ENCODE measurements at regions not wholly inside any gene's neighbourhood (a gene's known extent, or its start where the extent isn't known, plus 50 kb on each side); places are given as distances from the start of the nearest gene placed in this dataset.
"Not testable (repeated sequence)": the region's sequence is repeated elsewhere in the genome, so short reads cannot be mapped to it uniquely, and the experiment has no call there.

DNA sequence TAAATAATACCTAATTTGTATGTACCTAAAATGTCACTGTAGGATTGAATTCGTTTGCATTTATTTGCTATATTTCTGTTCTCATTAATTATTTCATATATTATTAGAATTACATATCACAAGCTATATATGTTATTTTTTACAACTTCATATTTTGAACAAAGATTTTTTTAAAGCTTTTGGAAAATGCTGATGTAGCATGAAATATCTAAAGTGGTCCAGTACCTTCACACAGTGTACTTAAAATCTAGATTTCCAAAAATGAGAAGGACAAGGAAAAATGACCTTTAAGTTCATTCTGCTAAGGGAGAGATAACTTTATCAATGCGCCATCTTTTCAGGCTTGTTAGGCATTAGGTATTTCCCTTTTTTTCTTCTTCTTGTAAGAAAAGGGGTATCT, 71.8 kb downstream of the LARP7 start:
- DNase-seq (ENCODE audit: low read depth): no peak

DNA sequence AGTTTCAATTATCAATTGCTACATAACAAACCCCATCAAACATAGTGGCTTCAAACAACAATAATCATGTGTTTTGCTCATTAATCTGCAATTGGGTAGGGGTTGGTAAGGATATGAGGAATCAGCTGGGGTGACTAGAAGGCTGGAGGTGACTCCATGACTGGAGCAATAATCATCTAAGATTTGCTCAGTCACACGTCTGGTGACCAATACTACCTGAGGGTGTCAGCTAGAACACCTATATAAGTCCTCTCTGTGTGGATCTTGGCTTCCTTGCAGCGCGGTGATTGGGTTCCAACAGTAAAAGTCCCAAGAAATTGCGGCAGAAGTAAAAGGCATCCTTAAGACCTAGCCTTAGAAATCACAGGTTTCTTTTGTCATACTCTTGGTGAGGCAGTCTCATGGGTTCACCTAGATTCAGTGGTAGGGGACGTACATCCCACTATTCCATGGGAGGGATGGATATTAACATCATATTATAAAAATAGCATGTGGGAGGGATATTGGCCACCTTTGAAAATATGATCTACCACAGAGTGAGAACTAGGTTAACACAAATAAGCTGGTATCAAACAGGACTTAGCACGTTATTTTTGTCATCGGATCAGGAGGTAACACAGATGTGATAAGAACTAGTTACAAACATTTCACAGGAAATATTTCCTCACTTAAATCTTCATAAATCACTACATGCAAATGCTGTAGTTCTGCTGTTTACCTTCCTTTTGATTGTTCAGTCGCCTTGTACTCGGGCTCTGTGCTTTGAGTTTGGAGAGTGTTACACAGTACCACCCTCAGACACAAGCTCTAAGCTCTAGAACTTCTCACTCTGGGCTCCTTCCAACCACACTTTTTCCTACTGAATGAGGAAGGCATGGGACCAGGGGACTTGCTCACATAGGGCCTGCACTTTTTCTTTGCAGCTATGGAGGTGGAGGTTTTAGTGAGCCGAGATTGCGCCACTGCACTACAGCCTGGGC, 78.3 kb downstream of the LARP7 start:
- DNase-seq (ENCODE audit: low read depth): no peak

DNA sequence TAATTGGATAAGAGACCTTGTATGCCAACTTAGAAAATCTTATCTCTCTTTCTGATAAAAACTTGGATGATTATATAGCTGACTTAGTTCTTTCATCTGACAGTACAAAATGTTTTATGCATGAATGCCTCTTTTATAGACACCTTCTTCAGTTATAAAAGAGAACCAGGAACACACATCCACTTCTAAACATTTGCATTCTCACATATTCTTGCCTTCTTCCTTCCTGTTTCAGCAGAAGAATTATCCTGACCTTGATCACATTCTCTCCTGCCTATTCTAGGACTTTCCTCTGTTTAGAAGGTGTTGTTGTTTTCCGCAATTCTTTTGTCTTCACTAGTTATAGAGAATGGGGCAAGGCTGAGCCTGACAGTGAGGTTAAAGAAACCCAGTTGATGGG, 80.9 kb downstream of the LARP7 start:
- DNase-seq (ENCODE audit: low read depth): no peak

DNA sequence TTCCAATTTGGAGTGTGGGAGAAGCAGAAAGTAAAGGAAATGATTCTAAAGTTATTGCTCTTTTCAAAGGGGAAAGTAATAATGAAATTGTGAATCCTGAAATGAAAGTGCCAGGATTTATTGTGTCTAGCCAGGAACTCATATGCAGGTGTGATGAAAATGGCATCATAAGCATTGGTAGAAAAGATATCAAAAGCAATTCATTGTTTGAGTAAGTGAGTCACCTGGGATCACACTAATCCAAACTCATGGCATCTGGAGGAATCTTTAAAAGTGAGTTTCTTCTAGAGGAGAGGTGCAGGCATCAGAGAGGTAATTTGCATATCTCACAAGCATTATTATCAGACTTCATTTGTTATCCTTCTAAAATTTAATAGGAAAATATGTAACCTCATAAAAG, 84.7 kb downstream of the LARP7 start:
- no peak for DNase-seq (ENCODE audit: low read depth)

DNA sequence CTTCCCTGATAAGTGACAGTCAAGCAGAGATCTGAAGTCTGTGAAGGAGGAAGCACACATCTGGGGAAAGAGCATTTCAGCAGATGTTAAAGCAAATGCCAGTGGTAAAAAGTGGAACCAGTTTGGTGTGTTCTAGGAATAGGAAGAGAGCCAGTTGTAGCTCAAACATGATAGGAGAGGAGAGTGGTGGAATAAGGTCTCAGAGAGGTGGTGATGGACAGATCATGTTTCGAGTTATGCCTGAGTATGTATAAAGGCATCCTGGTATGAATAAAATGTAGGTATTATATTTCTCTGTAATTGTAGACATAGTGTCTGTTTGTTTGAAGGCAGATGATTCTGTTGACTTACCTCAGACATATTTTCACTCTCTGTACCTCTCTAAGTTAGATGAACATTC, 89.1 kb downstream of the LARP7 start:
- DNase-seq (ENCODE audit: low read depth): no peak

DNA sequence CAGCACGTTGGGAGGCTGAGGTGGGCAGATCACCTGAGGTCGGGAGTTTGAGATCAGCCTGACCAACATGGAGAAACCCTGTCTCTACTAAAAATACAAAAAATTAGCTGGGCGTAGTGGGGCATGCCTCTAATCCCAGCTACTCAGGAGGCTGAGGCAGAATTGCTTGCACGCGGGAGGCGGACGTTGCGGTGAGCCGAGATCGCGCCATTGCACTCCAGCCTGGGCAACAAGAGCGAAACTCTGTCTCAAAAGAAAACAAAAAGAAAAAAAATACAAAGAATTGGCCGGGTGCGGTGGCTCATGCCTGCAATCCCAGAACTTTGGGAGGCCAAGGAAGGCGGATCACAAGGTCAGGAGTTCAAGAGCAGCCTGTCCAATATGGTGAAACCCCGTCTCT, 90.8 kb downstream of the LARP7 start:
- not testable (repeated sequence) for DNase-seq (ENCODE audit: low read depth)

DNA sequence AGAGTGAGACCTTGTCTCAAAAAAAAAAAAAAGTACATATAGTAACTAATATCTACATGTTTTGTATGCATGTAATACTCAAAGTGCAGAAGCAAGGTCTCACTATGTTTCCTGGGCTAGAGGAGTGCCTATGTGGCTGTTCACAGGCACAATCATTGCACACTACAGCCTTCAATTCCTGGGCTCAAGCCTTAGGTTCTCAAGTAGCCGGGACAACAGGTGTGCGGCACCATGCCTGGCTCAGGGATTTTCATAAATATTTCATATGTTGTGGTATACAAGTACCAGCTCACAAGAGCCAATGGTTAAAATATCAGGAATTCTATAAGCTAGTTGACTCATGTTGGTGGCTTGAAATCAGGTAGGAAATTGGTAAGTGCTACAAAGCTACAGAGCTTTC, 94.8 kb downstream of the LARP7 start:
- DNase-seq (ENCODE audit: low read depth): no peak

DNA sequence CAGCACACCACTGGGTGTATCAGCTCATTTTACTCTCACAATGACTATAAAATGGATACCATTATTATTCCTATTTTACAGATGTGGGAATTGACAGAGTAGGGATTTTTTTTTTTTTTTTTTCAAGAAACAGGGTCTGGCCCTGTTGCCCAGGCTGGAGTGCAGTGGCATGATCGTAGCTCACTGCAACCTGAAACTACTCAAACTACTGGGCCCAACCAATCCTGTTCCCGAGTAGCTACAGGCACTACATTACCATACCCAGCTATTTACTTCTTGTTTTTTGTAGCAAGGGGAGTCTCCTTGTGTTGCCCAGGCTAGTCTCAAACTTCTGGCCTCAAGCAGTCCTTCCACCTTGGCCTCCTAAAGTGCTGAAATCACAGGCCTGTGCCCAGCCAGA, 95.2 kb downstream of the LARP7 start:
- no peak for DNase-seq (ENCODE audit: low read depth)

DNA sequence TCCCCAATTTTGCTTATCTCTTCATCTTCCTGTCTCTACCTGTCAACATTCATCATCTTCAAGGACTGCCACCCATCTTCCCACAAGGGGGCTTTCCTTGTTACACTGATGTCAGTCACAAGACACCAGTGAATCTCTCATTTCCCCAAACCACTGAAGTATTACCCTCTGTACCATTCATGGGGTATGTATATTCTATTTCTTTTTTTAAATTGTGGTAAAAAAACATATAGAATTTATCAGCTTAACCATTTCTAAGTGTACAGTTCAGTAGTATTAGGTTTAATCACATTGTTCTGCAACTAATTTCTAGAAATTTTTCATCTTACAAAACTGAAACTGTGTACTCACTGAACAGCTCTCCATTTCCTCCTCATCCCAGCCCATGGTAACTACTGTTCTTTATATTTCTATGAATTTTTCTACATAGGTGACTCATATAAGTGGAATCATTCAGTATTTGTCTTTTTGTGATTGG, 98.6 kb downstream of the LARP7 start:
- no peak for DNase-seq (ENCODE audit: low read depth)

DNA sequence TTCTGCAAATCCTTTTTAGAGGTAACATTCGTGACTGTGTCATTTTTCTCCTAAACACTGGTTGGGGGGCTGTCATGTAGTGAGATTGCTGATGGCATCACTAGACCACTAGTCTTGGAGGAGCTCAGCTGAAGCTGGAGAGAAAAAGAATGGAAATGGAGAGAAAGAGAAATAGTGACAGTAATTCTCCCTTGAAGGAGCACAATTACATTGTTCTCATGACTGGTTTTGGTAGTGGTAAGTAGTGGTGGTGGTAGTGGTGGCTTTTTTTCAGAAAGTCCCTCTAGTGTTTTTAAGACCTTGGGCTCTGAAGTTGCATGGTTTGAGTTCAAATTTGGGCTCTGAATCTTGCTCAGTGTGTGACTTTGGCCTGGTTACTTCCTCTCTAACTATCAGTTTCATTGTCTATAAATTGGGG, 99.8 kb downstream of the LARP7 start:
- DNase-seq (ENCODE audit: low read depth): no peak

DNA sequence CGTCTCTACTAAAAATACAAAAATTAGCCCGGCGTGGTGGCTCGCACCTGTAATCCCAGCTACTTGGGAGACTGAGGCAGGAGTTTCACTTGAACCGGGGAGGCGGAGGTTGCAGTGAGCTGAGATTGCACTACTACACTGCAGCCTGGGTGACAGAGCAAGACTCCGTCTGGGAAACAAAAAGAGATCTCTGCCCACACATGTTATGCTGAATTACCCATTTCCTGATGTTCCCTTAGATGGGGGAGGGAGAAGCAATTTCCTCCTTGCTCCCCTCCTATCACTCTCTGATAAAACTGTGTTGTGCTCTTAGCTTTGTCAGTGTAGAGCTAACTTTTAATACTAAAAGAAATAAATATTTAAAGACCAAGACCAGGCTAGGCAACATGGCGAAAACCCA, 102.5 kb downstream of the LARP7 start:
- no peak for DNase-seq (ENCODE audit: low read depth)

DNA sequence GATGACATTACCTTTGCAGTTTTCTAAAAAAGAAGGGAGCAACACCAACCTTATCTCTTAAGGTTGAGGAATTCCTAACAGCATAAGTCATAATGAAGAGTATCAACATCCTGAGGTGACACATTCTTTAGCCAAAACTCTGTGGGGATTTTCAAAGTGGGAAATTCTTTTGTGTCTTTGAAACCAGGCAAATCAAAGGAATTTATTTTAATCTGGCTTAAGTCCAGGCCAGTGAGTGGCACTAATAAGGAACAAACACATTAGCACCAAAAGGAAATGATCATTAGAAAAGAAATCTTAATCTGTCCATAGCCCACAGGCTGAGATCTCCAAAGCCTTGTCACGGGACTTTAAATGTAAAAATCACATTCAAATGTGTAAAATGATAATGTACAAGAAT, 110.1 kb downstream of the LARP7 start:
- DNase-seq (ENCODE audit: low read depth): no peak

DNA sequence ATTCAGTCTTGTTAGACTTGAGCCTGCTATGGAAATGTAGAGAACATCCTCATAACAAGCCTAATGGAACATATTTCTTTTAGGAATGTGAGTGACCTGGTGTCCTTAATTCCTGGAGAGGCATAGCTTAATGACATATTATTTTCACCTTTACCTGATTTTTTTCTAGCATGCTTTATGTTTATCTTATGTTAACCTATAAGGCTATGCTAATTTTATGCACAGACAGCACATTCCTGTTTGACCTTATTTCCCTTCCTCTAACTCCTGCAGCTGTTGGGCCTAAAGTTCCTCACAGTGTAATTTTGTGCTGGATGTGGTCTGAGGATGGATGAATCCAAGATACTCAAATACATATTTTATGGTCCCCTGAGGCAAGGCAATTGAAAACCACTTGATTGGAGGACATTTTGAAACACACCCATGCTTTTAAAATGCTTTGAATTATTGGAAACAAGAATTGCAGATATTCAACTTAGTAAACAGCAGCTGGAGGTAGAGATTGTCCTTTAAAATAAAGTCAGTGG, 111.5 kb downstream of the LARP7 start:
- DNase-seq (ENCODE audit: low read depth): no peak

DNA sequence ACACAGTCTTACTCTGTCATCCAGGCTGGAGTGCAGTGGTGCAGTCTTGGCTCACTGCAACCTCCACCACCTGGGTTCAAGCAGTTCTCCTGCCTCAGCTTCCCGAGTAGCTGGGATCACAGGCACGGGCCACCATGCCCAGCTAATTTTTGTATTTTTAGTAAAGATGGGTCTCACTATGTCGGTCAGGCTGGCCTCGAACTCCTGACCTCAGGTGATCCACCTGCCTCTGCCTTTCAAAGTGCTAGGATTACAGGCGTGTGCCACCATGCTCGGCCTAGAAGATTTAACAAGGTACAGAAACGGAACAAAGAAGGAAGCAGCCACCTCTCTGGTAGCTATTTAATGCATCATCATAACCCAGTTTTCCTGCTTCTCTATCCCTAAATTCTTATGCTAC, 113.8 kb downstream of the LARP7 start:
- not testable (repeated sequence) for DNase-seq (ENCODE audit: low read depth)

DNA sequence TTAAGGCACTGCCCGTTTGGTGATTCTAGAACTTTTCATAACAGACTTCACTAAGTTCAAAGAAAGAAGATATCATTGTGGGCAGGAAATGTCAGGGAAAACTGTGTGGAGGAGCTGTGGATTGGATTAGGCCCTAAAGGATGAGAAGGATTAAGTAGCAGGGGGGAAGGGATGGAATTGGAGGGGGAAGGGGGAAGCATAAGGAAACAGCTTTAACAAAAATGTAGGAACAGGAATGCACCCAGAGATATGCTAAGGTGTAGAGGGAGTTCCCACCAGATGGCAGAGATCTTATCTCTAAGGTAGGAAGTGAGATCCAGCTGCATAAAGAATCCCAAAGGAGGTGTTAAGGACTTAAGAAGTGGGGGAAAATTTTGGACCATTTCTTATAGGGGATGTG, 114.5 kb downstream of the LARP7 start:
- no peak for DNase-seq (ENCODE audit: low read depth)

DNA sequence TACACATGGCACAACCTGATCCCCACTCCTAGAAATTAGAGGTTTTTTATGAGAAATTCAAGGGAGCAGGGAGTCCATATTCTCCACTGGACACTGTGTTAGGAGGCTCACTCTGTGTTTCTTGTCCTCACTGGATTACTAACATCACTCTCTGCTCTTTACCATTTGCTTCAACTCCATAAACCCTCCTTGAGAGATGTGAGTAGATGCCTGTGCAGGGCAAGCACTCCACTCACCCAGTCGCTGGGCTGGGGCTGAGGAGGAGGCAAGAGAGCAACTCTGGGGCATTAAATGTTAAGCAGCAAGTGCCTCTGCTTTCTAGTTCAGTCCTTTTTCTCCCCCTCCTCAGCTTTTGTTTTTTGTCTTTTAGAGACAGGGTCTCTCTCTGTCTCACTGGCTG, 115.1 kb downstream of the LARP7 start:
- DNase-seq (ENCODE audit: low read depth): no peak

DNA sequence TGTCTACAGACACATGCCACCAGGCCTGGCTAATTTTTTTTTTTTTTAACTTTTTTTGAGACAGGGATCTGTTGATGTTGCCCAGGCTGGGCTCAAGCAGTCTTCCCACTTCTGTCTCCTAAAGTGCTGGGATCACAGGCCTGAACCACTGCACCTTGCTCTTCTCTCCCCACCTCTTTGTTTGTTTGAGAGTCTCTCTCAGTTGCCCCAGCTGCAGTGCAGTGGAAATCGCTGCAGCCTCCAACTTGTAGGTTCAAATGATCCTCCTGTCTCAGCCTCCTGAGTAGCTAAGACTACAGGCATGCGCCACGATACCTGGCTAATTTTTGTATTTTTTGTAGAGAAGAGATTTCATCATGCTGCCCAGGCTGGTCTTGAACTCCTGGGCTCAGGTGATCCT, 115.6 kb downstream of the LARP7 start:
- no peak for DNase-seq (ENCODE audit: low read depth)

DNA sequence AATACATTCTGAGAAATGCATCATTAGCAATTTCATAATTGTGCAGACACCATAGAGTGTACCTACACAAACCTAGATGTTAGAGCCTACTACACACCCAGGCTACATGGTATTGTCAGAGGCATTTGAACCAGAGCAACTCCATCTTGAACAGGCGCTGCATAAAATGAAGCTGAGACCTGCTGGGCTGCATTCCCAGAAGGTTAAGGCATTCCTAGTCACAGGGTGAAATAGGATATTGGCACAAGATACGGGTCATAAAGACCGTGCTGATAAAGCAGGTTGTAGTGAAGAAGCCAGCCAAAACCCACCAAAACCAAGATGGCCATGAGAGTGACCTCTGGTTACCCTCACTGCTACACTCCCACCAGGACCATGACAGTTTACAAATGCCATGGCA, 116.4 kb downstream of the LARP7 start:
- DNase-seq (ENCODE audit: low read depth): no peak

DNA sequence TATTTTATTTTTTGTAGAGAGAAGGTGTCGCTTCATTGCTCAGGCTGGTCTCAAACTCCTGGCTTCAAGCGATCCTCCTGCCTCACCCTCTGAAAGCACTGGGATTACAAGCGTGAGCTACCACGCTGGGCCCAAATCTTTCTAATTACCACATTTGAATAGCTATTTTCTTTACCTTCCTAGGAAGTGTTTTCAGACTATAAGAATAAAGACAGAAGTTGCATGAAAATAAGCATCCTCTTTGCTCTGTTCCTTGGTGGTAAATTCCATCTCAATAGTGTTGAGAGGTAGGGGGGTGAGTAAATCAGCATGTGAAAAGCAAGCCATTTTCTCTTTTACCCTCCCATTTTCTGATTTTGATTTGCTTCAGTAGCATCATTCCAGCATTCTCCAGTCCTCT, 122.4 kb downstream of the LARP7 start:
- DNase-seq (ENCODE audit: low read depth): no peak

DNA sequence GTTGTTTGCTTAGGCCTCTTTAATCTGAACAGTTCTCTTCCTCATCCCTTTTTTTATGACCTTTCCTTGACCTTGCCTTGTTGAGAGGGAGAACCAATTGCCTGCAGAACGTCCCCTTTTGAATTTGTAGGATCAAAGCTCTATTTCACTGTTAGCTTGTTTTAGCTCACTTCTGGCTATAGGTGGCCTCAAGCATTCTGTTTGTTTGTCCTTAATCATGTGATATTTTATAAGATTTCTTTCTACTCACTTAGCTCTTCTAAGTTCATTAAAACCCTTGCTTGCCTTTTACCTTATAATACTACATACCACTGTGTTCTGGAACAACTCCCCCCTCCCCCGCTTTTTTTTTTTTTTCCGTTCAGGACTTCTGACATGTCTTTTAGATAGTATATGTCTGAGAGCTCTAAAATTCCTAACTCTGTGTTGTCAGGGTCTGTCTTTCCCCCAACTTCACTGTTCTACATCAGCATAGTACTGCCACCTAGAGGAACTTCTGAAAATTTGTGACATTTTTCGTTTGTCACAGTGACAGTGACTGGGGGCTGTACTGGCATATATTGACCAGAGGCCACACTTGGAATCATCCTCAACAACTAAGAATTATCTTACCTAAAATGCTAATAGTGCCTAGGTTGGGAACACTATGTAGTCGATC, 128.5 kb downstream of the LARP7 start:
- DNase-seq (ENCODE audit: low read depth): no peak

DNA sequence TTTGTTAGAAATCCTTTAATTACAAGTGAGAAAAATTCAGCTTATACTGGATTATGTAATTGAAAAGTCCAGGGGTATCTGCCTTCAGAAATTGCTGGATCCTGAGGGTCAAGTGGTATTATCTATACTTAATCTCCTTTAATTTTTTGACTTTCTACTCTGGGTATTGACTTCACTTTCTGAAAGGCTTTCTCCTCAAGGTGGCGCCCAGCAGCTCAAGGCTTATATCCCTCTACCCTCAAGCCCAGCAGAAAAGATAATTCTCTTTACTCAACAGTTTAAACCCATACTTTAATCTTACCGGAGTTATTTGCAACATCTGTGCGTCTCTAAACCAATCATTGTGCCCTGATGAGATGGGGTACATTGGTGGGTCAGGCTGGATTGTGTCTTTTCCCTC, 129.5 kb downstream of the LARP7 start:
- no peak for DNase-seq (ENCODE audit: low read depth)

DNA sequence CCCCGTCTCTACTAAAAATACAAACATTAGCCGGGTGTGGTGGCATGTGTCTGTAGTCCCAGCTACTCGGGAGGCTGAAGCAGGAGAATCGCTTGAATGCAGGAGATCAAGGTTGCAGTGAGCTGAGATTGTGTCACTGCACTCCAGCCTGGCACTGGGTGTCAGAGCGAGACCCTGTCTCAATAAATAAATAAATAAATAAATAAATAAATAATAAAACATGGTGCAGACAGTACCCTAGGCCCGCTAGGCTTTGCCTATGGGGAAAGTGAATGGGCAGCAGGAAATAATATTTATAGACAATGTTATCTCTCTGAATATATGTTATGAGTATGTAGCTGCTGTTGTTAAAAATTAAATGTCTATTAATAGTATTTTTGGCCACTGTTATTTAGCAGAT, 130.4 kb downstream of the LARP7 start:
- no peak for DNase-seq (ENCODE audit: low read depth)

DNA sequence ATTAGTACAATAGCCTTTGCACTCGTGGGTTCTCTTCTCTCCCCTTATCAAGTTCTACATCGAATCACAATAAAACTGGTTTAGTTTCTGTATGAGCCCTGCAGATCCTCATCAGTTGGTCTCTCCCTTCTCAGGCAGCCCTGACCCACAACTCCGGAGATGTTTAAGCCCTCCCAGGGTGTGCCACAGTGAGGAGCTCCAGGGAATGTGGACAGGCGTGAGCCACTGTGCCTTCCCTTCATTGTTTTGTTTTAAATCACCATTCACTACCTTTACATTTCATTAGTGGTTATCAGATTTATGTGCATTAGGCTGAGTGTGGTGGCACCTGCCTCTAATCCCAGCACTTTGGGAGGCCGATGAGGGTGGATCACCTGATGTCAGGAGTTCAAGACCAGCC, 133.2 kb downstream of the LARP7 start:
- no peak for DNase-seq (ENCODE audit: low read depth)

Data from activated T-cell treated with anti-CD3 and anti-CD28 coated beads for 48 hours (primary cell).